Esophagus muscularis mucosa (tissue), 3 donors: ENCODE measurements at regions not wholly inside any gene's neighbourhood (a gene's known extent, or its start where the extent isn't known, plus 50 kb on each side); places are given as distances from the start of the nearest gene placed in this dataset.

Source experiments
- POLR2A ChIP-seq: fragments of 450-650 bp; IDR thresholded peaks from one replicate; pipeline ENCODE4 v1.6.1; 2017; ENCODE audit warnings: antibody characterized with exemption, moderate library complexity, mild to moderate bottlenecking, low read depth
- POLR2AphosphoS5 ChIP-seq, 2 donors: sonication (generic); formaldehyde crosslinking; IDR thresholded peaks; one replicate each; pipeline ENCODE4 v1.6.1; 2017; ENCODE audit warnings: antibody characterized with exemption in 2 of 2
- TF ChIP-seq, protein P1 (sequence below), 3 experiments: fragments of 200-600 bp in 2 of 3; fragments of 450-650 bp in 1 of 3; sonication (generic) in 2 of 3; IDR thresholded peaks; one replicate each; pipeline ENCODE4 v1.5.1; 2017 to 2019; ENCODE audit warnings: antibody characterized with exemption in 3 of 3, mild to moderate bottlenecking in 2 of 3, moderate library complexity in 1 of 3

DNA sequence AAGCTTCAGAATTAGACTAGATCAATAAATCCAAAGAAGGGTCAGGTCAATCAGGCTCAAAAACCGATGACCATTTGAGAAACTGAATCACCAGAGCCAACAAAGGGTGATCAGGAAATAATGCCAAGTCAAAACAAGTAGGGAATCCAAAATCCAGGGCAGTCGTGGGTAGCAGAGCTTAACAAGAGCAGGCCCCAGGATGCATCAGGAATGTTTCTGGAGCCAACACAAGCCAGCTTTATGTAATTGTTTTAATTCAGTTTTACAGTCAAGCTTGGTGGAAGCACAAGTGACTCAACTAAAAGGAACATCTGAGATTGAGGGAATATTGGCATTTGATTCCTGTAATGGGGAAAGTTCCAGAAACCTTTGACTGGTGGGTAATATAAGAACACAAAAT is 237.9 kb upstream of the EDA2R start:
- TF ChIP-seq POLR2AphosphoS5 (IDR thresholded peaks at IDR 0.05) (no peak), POLR2A (no peak)
- TF ChIP-seq, protein P1, sequence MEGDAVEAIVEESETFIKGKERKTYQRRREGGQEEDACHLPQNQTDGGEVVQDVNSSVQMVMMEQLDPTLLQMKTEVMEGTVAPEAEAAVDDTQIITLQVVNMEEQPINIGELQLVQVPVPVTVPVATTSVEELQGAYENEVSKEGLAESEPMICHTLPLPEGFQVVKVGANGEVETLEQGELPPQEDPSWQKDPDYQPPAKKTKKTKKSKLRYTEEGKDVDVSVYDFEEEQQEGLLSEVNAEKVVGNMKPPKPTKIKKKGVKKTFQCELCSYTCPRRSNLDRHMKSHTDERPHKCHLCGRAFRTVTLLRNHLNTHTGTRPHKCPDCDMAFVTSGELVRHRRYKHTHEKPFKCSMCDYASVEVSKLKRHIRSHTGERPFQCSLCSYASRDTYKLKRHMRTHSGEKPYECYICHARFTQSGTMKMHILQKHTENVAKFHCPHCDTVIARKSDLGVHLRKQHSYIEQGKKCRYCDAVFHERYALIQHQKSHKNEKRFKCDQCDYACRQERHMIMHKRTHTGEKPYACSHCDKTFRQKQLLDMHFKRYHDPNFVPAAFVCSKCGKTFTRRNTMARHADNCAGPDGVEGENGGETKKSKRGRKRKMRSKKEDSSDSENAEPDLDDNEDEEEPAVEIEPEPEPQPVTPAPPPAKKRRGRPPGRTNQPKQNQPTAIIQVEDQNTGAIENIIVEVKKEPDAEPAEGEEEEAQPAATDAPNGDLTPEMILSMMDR (IDR thresholded peaks at IDR 0.05): no peak
